HG03039 (cell line): ENCODE measurements at regions not wholly inside any gene's neighbourhood (a gene's known extent, or its start where the extent isn't known, plus 50 kb on each side); places are given as distances from the start of the nearest gene placed in this dataset.

Source experiments
- ATAC-seq: cut with Tn5 transposase; IDR thresholded peaks from one replicate; pipeline ENCODE4 v1.9.1; 2021; ENCODE audit warnings: mild to moderate bottlenecking, moderate library complexity; ENCODE audit not compliant: unreplicated experiment

DNA sequence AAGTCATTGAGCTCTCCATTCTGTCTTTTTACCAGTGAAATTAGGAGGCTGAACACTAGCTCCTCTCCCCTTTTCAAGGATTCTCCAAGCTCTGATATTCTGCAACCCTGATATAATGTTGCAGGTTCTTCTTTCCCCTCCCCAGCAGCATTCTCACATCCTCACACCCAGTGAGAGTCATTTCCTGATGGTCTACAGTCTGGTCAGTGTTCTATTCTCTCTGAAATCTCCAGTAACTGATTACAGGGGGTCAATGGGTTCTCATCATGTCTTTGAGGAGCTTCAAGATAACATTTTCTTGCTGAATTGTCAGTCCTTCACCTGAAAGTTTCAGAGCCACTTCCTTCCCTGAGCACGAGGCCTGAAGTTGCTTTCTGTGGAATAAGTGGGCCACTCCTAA, 299.4 kb downstream of the PTEN start:
- no peak for ATAC-seq

- ATAC-seq, result no peak
Observed at GRCh38 chr10:88163572-88163971, 300.1 kb downstream of the PTEN start.

GRCh38 chr10:88164471-88164870, 301.0 kb downstream of the PTEN start:
- no peak for ATAC-seq

DNA sequence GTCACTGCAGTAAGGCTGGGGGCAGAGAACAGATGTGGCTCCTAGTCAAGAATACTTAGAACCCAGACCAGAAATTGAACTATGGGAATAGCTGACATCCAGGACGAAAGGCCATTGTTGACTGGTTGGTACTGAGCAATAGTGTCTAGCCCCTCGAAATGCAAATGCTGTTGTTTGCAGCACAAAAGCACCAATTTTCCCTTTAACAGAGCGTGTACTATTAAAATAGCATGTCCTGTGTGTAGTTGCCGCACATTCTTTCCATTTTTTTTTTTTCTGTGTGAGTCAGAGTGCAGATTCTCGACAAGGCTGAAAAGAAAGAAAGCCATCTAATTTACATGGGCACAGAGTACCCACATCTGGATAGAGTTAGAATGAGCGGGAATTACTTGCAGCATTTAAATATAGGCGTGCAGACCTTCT, 302.4 kb downstream of the PTEN start:
- no peak for ATAC-seq

DNA sequence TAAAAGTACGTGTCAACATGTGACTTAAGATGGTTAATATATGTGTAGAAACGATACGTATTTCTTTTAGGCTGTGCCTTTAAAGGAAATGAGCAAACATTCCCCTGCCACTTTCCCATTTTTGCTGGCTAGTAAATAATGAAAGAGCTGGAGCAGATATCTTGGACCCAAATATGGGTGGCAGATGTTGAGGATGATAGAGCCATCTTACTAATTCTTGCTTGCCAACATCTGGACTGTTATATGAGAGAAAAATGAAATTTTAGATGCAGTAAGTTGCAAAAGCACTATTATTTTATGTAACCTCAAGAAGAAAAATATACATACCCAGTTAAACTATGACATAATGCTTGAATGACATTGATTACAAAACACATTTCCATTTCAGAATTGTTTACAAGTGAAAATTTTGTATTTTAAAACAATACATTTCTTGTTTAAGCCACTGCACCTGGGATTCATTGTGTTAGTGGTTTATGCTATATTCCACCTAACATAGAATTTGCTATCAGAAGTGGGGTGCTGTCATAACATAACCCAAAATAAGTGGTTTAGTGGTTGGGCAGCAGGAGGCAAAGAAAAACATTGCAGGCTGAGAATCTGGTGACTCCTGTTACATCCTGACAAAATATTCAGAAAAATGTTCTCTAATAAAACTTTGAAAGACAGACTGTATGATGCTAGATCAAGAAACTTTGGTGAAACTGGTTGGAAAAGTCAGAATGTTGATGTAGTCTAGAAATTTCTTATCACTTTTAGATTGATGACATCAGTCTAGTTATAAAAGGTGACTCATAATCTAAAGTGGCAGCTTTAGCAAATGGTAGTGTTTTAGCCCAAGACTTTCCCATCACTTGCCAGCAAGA, 305.0 kb downstream of the PTEN start:
- no peak for ATAC-seq

DNA sequence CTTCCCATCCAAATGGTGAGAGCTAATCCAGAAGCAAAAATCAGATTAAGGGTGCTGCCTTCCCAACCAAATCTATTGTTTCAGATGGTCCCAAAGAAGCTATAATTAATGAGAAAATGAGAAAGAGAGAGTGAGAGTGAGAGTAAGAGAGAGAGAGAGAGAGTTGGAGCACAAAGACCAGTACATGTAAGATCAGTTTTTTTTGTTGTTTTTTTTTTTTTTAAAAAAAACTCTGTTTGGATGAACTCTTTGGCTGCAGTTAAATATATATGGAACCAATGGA, 305.6 kb downstream of the PTEN start:
- no peak for ATAC-seq

DNA sequence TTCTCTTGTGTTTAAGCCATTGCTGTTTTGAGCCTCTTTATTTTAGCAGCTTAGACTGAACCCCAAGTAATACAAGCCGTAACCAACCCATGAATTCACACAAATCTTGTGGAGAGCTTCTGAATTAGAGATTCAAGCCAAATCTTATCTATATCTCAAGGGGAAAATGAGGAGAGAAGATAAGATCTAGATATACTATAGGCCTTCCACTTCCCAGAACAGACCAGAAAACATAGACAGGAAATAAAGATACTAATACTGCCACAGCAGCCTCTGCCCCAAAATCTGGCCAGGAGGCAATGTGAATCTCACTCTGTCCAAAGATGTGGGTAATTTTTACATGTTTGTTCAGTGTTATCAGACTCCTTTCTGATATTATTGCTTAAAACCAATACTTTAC, 307.2 kb downstream of the PTEN start:
- no peak for ATAC-seq

DNA sequence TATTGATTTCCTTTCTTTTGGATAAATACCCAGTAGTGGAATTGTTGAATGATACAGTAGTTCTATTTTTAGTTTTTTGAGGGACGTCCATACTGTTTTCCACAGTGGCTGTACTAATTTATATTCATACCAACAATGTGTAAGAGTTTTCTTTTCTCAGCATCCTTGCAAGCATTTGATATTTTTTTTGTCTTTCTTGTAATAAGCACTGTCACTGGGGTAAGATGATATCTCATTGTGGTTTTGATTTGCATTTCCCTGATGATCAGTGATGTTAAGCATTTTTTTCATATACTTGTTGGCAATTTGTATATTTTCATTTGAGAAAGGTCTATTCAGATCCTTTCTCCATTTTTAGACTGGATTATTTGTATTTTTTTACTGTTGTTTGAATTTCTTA, 308.7 kb downstream of the PTEN start:
- no peak for ATAC-seq

GRCh38 chr10:88174391-88174790, 311.0 kb downstream of the PTEN start:
- no peak for ATAC-seq

GRCh38 chr10:88178758-88179157, 315.3 kb downstream of the PTEN start:
- ATAC-seq, result no peak

DNA sequence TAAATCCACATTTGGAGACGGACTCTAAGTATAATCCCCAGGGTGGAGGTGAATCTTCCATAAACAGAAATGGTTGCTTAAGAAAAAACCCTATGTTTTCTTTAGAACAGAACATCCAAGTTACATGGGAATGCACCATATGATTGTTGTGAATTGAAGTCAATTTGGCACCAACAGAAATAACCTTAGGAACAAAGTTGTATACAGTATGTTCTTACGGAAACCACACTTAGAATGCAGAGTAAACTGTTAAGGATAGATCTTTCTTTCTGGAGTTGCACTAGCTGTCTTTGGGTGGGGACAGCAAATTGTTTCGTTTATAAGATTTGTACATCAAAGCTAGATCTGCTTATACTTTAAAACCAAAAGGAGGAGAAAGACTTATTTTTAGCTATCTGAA, 316.4 kb downstream of the PTEN start:
- ATAC-seq, result no peak

DNA sequence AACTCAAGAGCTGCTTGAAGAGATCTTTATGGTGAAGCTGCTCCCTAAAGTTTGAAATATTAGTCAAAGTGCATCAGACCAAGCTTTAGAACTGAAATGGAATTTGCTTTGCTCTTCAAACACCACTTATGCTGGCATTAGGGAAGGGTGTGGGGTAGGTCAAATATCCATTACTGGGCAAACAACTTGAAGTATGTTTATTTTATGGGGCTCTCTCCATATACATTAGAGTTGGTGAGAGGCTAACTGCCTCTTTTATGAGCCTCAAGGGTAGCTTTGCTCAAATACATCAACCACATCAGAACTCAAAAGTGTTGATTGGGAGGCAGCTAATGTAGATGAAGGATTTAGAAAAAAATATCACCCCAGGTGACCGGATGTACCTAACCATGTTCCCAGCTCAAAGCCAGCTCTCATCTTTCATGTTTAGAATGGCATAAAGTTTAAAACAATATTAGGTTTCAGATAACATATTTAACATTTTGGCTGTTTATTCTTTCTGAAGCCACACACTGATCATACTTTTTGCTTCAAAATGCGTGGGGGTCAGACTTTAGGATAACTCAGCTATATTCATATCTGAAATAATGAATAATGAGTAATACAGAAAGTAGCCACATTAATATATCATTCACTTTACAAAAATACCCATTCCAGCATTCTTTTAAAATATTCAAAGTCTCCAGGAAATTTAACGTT, 318.6 kb downstream of the PTEN start:
- no peak for ATAC-seq

GRCh38 chr10:88182601-88182930, 319.1 kb downstream of the PTEN start:
- ATAC-seq, result no peak

DNA sequence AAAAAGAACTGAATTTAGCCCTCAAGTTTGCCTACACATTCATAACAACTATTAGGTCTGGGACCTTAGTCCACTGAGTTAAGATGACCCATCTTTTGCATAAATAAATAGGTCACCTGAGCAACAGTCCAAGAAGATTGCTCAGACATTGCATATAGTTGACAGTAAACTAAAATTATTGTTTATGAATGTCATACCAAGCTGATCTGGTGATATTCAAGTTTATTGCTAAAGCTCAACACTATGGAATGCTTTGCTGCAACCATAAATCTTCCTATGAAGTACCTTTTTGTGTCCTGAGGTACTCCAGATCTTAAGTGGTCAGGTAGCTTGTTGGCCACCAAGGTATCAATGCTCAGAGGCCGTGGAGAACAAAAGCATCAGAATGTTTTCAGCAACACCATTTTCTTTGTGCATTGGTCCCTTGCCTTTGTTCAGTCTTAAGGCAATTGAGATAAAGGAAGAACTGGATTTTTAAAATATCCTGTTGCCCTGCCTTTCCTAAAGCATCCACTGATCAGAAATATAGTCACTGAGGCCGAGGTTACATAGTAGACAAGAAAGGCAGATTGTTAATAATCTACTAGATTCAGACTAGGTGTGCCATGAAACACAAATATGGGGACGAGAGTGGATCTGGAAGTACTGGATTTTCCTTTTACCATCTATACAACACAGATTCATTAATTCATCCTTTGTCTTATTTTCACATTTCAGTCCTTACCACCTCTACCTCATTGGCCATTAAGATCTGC, 321.3 kb downstream of the PTEN start:
- ATAC-seq, result no peak

- ATAC-seq, result no peak
Observed at GRCh38 chr10:88185830-88186229, 322.4 kb downstream of the PTEN start.

DNA sequence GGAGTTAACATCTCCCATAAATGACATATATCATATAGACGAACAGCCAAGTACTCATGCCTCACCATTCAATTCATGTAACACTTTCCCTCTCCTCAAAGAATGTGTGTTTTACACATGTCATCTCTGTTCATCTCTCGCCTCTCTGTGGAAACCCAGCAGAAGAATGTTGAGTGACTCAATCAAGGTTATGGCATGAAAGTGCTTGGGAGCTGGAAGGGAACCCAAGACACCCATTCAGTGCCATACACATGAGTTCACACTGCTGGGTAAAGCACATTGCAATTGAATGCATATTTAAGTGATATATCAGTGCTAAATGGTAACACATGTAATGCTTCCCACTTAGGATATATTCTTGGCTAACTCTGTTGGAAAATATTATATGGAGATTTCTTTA, 322.9 kb downstream of the PTEN start:
- ATAC-seq, result no peak

DNA sequence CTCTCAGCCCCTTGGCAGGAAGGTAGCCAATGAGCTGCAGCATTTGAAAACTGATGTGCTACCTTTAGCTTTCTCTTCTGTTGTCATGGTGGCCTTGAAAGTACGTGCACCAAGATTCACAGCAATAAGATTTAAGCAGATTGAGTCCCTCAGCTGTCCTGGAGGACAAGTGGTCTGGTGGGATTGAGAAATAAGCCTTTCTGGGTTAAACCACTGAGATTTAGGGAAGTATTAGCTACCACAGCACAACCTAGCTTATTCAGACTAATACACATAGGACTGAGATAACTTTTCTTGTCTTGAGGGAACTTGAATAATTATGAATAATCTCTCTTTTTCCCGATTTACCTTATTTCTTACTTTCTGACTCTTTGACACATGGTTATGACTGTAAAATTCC, 324.0 kb downstream of the PTEN start:
- ATAC-seq, result no peak

DNA sequence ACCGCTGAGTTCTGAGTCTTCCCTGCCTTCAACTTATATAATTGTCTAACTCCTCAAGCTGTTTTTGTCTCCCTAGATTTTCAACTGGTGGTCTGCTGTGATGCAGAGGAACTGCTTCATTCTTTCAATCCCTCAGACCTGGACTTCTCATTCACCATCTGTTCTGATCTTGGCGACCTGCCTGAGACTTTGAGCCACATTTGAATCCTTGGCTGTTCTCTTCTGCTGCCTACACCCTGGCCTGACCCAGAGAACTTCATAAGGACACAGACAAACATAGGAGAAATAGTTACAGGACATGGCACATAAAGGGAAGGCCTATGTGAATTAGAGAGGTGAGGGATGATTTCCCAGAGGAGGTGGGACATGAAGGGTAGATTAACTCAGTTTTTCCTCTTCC, 326.7 kb downstream of the PTEN start:
- no peak for ATAC-seq

DNA sequence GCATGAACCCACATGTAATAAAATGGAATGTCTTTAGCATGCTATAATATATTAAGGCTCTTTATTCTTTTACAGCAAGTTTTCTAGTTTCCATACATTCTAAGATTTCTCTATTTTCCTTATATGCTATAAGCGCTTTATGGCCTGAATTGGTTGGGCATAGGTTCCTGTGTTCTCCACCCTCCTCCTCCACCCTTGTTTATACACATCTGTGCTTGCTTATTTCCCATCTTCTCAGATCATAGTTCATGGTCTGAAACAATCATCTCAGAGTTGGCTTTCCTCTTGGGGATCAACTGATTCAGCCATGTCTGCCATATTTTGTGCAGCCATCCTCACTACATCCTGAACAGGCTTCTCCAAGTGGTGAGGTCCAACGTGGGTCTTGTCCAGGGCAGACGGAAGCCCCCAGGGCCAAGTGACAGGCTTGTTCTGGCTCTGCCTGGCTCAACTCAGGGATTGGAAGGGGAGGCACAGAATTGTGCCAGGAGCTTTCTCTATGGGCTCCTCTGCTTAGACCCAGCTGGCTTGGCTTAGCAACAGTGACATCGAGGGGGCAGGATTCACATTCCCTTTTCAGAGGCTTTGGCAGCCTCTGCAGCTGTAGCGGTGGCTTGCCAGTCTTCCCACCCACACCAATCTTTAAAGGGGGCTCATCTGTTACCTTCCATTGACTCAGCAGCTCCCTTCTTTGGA, 327.3 kb downstream of the PTEN start:
- ATAC-seq, result no peak

DNA sequence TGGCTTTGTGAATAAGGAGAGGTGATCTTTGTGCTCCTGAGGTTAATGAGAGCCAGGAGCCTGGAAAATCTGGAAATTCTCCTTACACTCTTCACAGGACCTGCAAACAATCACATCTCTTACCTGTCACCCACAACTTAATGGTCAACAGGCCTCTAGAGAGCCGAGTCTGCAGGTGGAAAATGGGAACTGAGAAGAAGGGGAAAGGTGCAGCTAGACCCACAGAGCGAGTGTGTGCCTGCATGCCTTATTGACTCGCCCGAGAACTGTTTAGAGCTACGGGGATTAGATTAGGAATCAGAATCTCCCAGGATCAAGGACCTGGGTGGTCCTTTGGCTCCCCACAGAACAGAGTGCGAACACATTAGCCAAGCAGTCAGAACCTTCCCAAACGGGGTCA, 329.6 kb downstream of the PTEN start:
- ATAC-seq, result no peak

- ATAC-seq, result no peak
Observed at GRCh38 chr10:88194041-88194887, 330.8 kb downstream of the PTEN start.
